ENCODE measurements at regions not wholly inside any gene's neighbourhood (a gene's known extent, or its start where the extent isn't known, plus 50 kb on each side); places are given as distances from the start of the nearest gene placed in this dataset.
A peak's percentile ranks its signal among the peaks of the same experiment; 100 is the strongest.

DNA sequence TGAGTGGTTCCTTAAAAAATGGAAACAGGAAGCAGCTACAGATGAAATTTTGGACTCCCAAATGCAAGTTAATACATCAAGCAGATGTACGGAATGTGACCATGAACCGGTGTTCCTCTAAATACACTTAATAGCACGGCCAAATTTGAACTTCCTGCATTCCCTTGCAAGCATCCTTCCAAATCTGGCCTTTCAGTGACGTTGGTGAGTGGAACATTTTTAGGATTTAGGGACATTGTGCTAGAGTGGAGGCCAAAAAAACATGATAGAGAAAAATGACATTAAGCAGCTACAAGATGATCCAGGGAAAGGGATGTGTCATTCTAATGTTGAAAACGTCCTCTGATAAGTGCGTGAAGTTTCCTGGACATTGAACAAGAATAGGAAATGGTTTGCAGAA lies 62.1 kb downstream of the CTAGE1 start:
- DNase-seq = no peak

DNA sequence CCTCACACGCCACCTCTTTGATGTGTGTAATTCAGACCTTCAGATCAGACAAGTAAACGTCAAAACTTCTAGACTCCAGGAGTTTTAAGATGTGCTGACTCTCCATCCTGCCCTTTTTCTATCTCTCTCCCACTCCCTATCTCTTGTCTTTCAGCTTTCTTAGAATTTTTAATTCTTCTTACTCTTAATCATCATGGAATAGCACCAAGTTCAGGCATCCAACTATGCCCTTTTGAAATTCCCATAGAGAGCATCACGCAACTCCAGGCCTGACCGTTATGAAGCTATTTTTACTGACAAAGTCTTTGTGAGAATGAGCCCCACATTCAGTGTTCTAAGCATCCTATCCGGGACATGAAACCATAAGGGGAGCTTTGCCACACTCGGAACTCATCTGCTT lies 62.6 kb downstream of the CTAGE1 start:
- no peak for DNase-seq

DNA sequence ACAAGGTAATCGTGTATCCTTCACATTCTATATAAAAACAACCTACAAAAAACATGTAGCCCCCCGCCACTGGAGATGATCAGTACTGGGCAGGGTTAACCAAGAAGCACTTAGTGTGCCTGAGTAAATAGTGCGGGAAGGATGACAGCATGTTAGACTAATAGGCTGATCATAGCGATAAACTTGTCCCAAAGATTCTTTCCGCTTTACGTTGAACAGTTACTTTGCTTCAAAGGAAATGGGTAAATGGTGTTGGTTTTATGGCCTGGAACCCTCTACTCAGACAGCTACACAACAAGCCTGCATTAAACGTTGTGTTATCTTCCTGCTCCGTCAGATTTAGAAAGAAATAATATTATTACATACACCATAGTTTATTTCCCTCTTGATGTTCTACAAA lies 67.7 kb downstream of the CTAGE1 start:
- DNase-seq = no peak

DNA sequence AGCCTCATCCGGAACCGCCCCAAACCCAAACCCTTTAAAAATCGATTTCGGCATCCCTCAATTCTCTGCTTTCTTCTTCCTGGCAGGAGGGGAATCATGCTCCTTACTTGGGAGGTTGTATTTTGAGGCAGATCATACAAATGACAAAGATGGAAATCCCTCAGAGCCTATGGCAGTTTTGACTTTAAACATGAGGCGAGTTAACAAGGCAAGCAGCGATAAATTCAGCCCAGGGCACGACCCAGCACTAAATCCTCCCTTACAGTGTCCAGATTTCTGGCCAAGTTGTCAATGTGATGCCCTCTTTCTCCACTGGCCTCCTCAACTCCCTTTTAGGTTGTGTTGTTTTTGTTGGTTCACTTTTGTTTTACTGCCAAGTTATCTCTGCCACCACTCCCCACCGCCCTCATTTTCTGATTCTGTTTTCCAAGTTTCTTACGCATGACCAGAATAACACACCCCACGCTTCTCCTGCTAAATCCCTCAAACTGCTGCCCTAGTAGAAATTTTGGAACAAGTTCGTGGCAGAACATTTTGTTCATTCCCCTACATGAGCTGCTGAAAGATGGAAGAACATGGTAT lies 68.3 kb downstream of the CTAGE1 start:
- no peak for DNase-seq

DNA sequence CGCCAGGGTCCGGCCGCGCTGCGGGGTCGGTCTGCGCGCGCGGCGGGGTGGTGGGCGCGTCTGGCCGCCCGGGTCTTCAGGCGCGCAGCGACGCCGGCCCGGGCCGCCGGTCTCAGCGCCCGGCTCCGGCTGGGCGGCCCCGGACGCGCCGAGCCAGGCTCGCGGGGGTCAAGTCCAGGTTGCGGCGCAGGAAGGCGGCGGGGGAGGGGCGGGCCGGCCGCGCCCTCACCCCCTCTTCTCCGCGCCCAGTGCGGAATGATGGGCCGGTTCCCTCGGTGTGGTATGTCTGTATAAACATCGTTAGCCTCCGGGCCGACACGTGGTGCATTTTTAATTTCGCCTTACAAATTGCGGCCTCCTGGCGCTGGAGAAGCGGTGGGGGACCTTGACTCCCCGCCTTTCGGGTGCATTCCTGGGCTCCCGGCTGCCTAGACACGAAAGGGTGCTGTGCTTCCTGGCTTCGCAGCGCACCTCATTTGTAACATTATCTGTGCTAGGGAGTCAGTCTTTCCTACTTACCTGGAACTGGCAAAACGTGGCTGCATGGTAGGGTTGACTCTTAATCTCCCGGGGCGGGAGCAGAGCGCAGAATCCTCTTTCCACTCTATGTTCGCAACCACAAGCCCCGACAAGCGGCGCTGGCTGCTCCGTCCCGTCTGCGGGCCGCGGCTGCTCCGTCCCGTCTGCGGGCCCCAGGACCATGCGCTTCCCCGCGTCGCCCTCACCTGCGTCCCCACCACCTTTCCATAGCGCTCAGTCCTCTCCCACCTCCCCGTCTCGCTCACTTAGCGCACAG lies 69.0 kb downstream of the CTAGE1 start:
- DNase-seq = peak in 1 of 2 donors; percentile 22

DNA sequence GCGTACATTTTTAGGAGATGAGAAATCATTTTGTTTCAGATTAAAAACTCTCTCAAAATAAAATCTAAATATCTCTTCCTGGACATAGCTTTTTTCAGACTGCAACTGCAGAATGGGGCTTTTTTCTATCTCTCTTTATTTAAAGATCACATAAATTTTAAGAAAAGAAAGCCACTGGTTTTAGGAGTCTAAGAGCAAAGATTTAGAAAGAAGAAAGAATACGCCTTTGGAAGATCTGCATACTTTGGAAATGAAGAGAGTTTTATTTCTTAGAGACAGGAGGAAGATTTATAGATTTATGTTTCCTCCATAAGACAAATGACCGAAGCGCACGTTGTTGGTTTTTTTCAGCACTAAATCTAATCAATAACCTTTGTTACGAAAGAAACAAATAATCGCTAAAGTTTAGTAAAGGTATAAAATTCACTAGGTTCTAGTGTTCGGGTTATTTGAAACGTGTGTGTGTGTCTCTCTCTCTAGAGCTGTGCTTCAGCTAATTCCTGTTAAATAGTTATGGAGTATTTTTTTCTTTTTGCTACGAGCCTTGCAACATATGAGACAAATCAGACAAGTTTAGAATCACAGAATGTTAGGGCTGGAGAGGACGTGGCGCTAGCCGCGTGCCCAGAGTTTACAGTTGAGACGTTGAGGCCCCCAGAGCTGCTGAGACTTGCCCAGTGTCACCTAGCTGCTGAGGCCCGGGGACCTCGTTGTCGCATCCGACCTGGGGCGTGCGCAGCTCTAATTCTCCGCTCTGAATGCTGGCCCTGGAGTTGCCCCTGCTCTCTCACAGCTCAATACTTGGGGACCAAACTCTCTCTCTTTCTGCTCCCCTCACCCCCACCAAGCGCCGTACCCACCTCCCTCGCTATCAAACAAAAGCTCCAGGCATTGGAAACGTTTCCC lies 69.9 kb downstream of the CTAGE1 start:
- DNase-seq = peak in 1 of 2 donors; percentile 37

DNA sequence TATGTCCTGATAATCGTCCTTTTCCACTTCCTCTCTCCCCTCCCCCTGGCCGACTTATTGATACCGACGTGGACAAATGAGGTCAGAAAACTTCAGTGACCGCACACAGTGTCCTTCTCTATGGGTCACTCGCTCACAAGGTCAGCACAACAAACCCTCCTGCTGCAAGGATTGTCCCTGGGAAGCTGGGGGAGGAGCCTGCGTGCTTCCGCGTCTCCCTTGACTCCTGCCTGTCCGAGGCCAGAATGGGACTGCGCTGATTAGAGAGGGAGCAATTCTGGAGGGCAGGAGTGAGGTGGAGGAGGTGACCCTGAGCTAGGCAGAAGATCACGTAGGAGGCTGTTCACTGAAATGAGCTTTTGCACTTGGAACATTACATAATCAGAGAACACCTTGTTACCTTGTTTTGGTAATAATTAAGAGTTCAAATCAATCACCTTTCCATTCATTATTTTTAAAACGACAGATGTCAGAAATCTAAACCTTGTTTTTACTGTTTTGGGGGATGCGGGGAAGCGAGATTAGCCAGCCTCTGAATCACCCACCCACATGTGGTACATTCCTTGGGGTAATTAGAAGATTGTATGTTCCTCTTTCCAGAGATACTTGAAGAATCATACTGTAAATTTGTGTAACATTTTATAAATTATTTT lies 70.6 kb downstream of the CTAGE1 start:
- DNase-seq = no peak

DNA sequence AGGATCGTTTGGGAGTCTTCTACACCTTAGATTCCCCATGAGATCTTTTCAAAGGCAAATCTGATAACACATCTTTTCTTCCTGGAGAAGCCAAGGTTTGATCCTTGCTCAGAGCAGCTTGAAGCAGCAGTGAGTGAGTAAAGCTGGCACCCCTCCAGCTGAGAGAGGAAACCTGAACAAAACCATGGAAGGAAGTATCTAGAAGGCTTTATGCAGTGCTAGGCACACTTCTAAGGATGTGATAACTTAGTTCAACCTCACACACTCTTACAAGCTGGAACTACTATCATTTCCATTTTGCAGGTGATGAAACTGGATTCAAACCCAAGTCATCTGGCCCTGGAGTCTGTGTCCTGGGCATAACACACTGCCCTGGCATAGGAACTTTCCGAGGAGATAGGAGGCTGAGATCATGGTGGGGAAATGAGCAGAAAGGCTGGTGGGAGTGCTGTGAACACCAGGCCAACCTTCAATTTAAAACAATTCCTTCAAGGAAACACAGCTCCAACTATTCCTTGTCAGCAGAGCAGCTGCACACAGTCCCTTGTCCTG lies 71.2 kb downstream of the CTAGE1 start:
- DNase-seq = peak in 1 of 2 donors; percentile 39

DNA sequence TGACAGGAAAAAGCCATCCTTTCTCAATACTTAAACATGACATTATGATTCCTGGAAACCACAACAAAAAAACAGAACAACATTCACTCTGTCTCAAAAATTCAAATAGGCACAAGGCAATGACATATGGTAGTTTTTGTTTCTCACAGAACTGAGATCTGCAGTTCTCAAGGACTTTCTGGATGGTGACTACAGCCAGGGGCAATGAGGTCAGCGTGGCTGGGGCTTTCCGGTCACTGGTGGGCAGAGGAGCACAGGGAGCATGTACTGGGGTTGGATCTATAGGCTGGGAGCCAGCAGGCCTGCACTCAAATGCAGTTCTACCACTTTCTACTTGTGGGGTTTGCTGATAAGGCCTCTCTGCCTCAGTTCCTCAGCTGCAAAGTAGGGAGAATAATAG lies 72.0 kb downstream of the CTAGE1 start:
- no peak for DNase-seq

DNA sequence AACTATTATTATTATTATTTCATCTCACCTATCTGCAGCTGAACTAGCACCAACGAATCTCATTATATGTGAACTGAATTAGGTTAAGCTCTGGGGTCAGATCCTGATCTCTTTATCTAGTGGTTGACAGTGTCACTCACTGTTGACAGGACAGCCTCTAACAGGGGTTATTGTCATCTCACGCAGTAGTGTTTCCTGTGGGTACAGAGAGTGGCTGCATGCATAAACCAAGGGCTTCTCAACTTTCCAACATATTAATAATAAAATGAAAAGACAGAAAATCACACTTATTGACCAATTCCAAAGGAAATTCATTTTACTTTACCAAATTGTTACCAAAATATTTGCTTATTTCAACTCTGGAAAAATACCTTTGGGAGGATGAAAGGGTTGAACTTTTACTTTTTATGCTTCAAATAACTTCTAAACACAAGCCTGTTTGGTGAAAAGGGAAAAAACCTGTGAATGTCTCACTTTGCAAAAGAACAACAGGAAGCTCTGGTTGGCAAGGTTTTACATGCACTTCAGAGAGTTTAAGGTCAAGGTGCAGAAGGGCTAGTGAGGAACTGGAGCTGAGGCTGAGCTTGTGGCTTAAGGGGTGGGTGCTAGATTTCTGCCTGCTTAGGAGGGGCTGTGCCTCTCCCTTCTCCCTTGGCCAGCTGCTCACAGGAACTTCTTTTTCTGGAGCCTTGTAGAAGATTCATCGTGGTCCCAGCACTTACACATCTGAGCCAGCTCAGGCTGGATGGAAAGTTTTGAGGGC lies 72.6 kb downstream of the CTAGE1 start:
- peak; percentile 25 to 55 for DNase-seq

DNA sequence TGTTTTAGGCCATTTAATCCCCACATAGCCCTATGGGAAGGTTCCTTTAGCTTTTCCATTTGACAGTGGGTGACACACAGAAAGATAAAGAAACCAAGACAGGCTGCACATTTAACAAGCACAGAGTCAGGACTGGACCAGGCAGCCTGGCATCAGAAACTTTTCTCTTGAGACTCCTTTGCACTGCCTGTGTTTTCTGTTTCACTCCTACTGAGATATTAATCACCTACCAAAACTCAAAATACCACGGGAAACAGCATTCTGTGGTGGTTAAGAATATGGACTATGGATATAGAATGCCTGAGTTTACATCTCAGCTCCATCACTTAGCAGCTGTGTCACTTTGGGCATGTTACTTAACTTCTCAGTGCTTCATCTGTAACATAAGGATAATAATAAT lies 73.3 kb downstream of the CTAGE1 start:
- DNase-seq = no peak

DNA sequence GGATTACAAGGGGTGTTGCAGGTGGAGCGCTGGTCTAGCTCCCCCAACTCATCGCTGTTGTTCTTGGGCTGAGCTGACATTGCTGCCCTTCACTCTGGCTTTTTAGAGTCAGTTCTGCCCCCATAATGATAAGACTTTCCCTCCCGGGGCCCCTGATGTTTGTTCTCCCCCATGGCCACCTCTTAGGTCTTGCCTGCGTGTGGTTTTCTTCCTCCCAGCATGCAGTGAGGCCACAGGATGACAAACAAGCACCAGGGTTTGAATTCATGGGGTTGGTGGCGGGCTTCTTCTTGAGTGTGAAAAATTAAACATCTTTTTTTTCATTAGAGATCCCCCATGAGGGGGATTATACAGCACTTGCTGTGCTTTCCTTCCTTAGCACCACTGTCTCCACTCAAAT lies 74.1 kb downstream of the CTAGE1 start:
- DNase-seq = peak in 1 of 2 donors; percentile 25

DNA sequence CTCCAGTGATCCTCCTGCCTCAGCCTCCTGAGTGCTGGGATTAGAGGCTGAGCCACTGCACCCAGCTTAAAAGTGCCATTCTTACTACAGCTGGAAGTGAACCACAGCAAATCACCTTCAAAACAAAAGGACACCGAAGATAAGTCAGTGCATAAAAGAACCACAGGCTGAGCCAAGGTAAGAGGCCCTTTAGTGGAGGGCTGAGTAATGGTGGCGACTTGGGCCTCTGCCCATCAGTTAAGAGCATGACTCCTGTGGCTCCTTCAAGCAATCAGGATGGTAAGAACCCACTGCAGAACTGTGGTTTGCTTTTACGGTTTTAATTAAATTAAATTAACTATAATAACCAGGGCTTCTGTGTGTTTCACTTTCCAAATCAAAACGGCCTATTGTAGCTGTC lies 75.1 kb downstream of the CTAGE1 start:
- peak in 1 of 2 donors; percentile 49 for DNase-seq

DNA sequence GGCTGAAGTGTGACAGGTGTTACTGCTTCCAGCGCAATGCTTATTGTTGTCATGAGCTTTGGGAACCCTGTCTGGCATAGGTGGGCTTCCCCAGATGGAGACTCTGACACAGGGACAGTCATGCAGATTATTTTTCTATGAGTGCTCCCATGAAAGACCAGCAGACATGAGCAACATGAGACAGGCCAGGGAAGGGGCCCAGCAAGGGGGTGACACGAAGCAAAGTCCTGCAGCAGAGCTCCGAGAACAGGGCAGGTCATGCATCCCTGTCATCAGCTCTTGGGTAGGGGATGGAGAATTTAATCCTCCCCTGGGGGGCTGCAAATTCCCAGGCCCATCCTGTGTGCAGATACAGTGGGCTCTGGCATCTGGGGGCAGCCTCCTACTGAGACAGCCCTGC lies 77.4 kb downstream of the CTAGE1 start:
- no peak for DNase-seq

DNA sequence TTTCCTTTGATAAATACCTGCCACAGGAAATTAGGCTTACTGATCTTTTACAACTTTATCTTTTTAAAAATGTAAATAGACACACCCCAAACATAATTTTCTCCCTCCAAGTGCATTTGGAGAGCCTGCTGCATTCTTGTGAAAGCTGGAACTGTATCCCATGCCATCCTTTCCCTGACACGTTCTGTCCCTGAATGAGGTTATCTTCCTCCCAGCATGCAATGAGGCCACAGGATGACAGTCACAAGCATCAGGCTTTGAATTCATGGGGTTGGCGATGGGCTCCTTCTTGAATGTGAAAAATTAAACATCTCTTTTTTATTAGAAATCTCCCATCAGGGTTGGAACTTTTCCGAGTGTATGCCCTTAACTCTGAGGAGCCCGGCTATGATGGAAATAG lies 77.8 kb downstream of the CTAGE1 start:
- DNase-seq = no peak

DNA sequence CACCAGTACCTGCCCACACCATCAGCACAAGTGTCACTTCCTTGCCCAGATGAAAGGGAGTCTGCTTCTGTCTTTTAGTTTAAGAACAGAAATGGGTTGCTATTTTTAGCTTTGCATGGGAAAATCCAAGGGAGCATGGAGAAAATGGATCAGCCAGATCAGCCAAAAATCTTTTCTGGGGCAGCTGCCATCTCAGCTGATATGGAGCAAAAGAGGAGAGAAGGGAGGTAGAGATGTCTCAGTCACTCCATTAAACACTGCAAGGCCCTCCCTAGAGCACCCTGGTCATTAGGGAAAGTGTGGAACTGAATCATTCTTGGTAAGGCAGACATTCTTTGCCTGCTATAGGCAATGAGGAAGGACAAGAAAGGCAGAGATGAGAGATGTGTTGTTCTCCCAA lies 79.9 kb downstream of the CTAGE1 start:
- no peak for DNase-seq

DNA sequence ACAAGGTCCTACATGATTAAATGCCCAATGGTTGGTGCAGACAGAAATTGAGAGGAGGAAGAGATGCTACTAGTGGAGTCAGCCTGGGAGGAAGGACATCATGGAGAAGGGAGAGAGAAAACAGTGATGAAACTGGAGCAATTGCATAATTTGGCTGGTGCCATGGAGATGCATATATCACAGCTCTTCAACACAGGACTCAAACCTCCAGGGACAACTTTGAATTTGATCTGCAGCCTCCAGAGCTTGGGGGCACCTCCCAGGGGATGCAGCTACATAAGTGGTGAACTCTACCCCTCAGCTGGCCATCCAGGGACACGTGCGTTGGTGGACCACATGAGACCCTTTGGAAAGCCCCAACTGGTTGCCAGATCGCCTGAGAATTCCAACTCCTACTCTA lies 80.4 kb downstream of the CTAGE1 start:
- DNase-seq = no peak

DNA sequence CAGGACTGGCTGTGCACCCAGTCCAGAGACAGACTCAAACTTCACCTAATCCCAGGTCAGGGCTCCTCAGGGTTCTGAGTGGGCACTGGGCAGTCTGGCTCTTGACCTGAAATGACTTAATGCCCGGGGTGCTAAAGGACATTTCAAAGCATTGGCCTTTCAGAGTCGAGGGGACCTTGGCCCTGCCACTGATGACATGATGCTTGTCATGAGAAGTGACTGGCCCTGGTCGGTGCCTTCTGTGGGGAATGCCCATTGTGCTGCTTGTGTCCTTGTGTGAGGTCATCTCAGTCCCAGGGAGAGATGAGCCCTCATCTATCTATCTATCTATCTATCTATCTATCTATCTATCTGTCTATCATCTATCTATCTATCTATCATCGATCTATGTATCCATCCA lies 81.3 kb downstream of the CTAGE1 start:
- DNase-seq = no peak

DNA sequence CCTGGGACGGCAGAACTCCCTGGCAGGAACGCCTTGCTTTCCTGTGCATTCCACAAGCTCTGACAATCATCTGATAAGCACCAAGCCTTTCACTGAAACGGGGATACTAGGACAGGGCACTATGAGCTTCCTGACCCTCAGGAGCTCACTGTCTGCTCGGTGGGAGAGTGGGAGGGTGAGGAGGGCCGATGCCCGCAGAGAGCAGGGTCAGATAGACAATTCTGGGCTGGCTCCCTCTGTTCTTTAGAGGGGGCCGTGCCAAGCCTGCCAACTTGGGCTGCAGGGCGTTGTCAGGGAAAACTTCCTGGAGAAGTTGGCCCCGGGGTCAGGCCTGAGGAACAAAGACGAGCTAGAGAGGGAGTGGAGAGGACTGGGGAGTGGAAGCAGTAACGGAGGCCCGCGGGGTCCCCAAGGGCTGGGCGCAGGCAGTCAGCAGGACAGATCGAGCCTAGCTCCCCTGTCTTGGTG lies 82.0 kb downstream of the CTAGE1 start:
- no peak for DNase-seq

DNA sequence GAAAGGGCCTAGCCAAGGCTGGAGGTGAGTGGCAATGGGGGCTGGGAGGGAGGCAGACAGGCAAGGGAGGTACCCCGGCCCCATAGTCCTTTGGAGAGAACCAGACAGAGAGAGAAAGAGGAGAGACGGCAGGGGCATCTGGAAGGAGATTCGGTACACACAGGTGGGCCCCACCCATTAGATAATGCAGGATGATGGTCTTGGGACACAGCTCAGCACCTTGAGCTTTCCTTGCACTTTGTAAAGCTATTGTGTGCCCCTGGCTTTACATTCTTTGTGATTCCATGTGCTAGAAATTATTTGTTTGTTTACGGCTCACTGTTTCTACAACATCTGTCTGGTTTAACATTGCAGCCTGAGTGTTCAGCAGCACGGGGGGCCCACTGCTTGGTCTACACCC lies 83.1 kb downstream of the CTAGE1 start:
- no peak for DNase-seq

DNA sequence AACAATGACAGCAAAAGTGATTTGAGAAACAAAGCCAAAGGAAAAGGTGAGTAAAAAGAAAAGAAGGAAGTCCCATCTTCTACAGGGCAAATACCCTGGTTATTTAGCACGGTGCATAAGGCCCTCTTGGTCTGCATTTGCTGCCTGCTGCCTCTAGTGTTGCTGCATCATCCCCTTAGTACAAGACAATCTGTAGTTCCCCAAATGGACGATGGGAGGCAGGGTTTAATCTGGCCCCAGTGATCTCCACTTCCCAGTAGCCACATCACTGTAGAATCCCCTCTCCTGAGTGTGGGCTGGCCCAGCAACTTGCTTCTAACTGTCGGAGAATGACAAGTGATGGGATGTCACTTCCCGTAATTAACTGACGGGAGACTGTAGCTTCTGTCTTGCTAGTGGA lies 85.1 kb downstream of the CTAGE1 start:
- DNase-seq = no peak

DNA sequence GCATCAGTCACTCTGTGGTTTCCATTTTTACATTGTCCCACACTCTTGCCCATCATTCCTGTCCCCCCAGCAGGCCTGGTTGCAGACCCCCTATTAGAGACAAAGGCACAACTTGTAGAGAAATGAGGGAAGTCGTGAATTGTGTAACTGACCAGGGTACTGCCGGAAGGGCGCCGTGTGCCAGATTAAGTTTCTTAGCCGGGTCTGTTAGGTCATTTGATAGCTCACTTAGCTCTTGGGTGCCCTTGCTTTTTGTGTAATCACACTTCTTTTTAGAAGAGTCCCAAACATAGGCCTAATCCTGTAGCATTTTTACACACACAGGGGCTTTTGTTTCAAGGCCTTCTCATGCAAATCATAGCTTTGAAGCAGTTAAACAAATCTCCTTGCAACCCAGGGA lies 87.2 kb downstream of the CTAGE1 start:
- no peak for DNase-seq

All from CD4-positive, alpha-beta T cell treated with Interferon alpha-2 for 1 hour (primary cell).